Psoas muscle (tissue), 7 donors: ENCODE measurements at regions not wholly inside any gene's neighbourhood (a gene's known extent, or its start where the extent isn't known, plus 50 kb on each side); places are given as distances from the start of the nearest gene placed in this dataset.

Experiments
- ATAC-seq, 4 donors: fragments of 200-7000 bp; cut with Tn5 transposase; one replicate each; pipeline ENCODE4 v1.9.1; 2020; ENCODE audit warnings: moderate library complexity in 3 of 4, mild to moderate bottlenecking in 2 of 4
- DNase-seq, 2 donors: peaks; one replicate each; pipeline ENCODE4 v3.0.0-alpha.2; 2020
- H3K27ac ChIP-seq: fragments of 200-600 bp; one replicate; pipeline ENCODE4 v1.8.0; 2022
- H3K27me3 ChIP-seq, 3 donors: fragments of 200-600 bp in 1 of 3; one replicate each; pipeline versions ENCODE4 v1.6.1 to v1.8.0; 2013 to 2022; ENCODE audit warnings: low read length in 2 of 3, mild to moderate bottlenecking in 2 of 3, moderate library complexity in 1 of 3; ENCODE audit not compliant: insufficient read depth in 3 of 3
- H3K36me3 ChIP-seq, 2 donors: fragments of 200-600 bp in 1 of 2; one replicate each; pipeline versions ENCODE4 v1.6.1 to v1.8.0; 2013 to 2022; ENCODE audit warnings: low read depth in 1 of 2, mild to moderate bottlenecking in 1 of 2, moderate library complexity in 1 of 2; ENCODE audit not compliant: insufficient read depth in 1 of 2
- H3K4me1 ChIP-seq: fragments of 200-600 bp; one replicate; pipeline ENCODE4 v1.8.0; 2022
- H3K4me3 ChIP-seq: fragments of 200-600 bp; one replicate; pipeline ENCODE4 v1.8.0; 2022; ENCODE audit warnings: mild to moderate bottlenecking
- H3K9me3 ChIP-seq: fragments of 200-600 bp; one replicate; pipeline ENCODE4 v1.8.0; 2022
- WGBS, 3 donors: extraction: QIAGEN DNeasy Blood & Tissue Kit; methylation state at CpG; one replicate each; pipeline versions ENCODE4 v1.1.6 to v1.1.7; 2013; 5-methylcytosine and 5-hydroxymethylcytosine counted together
- intact Hi-C, 2 donors: fragments of 100-400 bp; cut with DNase I; formaldehyde crosslinking; loops; one replicate each; pipeline versions ENCODE4 v1.11.0 to v1.14.2; 2022
- TF ChIP-seq, protein P1 (sequence below): fragments of 200-600 bp; IDR thresholded peaks from one replicate; pipeline ENCODE4 v1.8.0; 2022; ENCODE audit warnings: antibody characterized with exemption
- donor health status: healthy with polysubstance abuse.
- donor health status: DM: no; HTN: no; CAD: no; lungs with moderate emphysema.
- donor health status: Bipolar disorder and iron deficiency.
- donor health status: healthy.
- donor health status: DM: yes; HTN: yes; CAD: no.
- donor health status: DM: no; HTN: no; CAD: no.
- donor health status: DM: yes; HTN: yes; CAD: no.

DNA sequence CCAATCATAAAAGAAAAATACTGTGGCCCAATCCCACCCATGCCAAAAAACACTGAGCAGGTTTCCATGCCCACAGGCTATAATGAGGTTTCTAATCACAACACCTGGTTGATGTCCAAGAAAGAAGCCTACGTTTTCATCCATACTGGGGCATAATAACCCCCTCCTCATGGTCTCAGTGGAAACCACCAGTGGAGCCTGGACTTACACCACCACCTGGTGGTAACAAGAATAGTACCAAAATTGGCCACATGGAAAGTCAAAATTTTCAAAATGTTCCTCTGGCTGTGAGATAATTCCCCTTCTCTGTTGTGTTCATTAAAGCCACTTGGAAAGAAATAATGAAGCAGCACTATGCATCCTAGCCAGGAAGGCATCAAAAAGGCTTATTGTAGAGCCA, 687.3 kb upstream of the ST8SIA4 start:
- Histone ChIP-seq H3K27me3 (no peaks in the 10 kb centered on the region), H3K4me3 (no peak overlapping the region), H3K4me1 (no peaks in the 10 kb centered on the region), H3K9me3 (no peaks in the 10 kb centered on the region), H3K27ac (no peak overlapping the region), H3K36me3 (no peaks in the 10 kb centered on the region)
- intact Hi-C loops: no loop called here
- 23 to 33% (median 33%) methylated on average over 1 of the region's 1 CpG for WGBS, 3 donors
- no peak for ATAC-seq
- DNase-seq: no peak
- TF ChIP-seq, protein P1, sequence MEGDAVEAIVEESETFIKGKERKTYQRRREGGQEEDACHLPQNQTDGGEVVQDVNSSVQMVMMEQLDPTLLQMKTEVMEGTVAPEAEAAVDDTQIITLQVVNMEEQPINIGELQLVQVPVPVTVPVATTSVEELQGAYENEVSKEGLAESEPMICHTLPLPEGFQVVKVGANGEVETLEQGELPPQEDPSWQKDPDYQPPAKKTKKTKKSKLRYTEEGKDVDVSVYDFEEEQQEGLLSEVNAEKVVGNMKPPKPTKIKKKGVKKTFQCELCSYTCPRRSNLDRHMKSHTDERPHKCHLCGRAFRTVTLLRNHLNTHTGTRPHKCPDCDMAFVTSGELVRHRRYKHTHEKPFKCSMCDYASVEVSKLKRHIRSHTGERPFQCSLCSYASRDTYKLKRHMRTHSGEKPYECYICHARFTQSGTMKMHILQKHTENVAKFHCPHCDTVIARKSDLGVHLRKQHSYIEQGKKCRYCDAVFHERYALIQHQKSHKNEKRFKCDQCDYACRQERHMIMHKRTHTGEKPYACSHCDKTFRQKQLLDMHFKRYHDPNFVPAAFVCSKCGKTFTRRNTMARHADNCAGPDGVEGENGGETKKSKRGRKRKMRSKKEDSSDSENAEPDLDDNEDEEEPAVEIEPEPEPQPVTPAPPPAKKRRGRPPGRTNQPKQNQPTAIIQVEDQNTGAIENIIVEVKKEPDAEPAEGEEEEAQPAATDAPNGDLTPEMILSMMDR: no peak

DNA sequence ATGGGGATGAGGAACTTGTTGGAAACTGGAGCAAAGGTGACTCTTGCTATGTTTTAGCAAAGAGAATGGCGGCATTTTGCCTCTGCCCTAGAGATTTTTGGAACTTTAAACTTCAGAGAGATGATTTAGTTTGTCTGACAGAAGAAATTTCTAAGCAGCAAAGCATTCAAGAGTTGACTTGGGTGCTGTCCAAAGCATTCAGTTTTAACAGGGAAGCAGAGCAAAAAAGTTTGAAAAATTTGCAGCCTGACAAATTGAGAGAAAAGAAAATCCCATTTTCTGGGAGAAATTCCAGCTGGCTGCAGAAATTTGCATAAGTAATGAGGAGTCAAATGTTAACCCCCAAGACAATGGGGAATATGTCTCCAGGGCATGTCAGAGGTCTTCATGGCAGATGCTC, 682.3 kb upstream of the ST8SIA4 start:
- 48 to 64% (median 55%) methylated on average over 1 of the region's 1 CpG for WGBS, 3 donors
- Histone ChIP-seq H3K4me3 (no peak overlapping the region), H3K27me3 (no peaks in the 10 kb centered on the region), H3K27ac (no peak overlapping the region), H3K36me3 (no peaks in the 10 kb centered on the region), H3K9me3 (no peaks in the 10 kb centered on the region), H3K4me1 (no peaks in the 10 kb centered on the region)
- ATAC-seq (no peak), DNase-seq (no peak)
- TF ChIP-seq, protein P1: no peak
- intact Hi-C loops: no loop called here

- no peak for DNase-seq
- WGBS, 3 donors: 92 to 95% (median 94%) methylated on average over 3 of the region's 3 CpGs
- H3K9me3 ChIP-seq: no peaks in the 10 kb centered on the region
Observed at GRCh38 chr5:101580591-101580990, 677.5 kb upstream of the ST8SIA4 start.

GRCh38 chr5:101574017-101574416, 670.9 kb upstream of the ST8SIA4 start:
- WGBS, 3 donors: 82 to 90% (median 85%) methylated on average over 3 of the region's 3 CpGs
- no peaks in the 10 kb centered on the region for H3K27me3 ChIP-seq
- H3K4me1 ChIP-seq: no peaks in the 10 kb centered on the region
- no peak overlapping the region for H3K4me3 ChIP-seq
- no peak for ATAC-seq
- H3K36me3 ChIP-seq: no peaks in the 10 kb centered on the region
- TF ChIP-seq, protein P1: no peak
- intact Hi-C loops: no loop called here
- no peak for DNase-seq
- no peak overlapping the region for H3K27ac ChIP-seq
- H3K9me3 ChIP-seq: no peaks in the 10 kb centered on the region

More at GRCh38 chr5:101580591-101580990, 677.5 kb upstream of the ST8SIA4 start:
- Histone ChIP-seq H3K4me1 (no peaks in the 10 kb centered on the region), H3K36me3 (no peaks in the 10 kb centered on the region), H3K4me3 (no peak overlapping the region), H3K27me3 (no peaks in the 10 kb centered on the region), H3K27ac (no peak overlapping the region)
- no peak for ATAC-seq
- intact Hi-C loops: no loop called here
- TF ChIP-seq, protein P1: no peak

DNA sequence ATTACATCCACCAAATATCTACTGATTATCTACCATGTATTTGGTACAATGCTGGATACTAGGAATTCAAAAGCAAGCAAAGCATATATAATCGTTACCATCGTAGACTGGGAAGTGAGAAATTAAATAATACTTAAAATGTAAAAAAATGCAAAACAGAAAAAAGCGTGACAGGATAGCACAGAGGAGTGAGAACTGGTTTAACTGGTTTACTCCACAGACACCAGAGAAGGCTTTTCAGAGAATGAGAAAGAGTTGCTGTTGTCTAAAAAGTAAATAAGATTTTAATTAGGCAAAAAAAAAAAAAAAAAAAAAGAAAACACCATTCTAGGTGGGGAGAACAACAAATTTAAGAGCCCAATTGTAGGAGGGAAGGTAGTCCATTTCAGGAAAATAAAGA, 657.9 kb upstream of the ST8SIA4 start:
- Histone ChIP-seq H3K36me3 (no peaks in the 10 kb centered on the region), H3K4me1 (no peaks in the 10 kb centered on the region), H3K27ac (no peak overlapping the region), H3K27me3 (no peaks in the 10 kb centered on the region), H3K9me3 (peaks cover 13% of the 10 kb centered on the region), H3K4me3 (no peak overlapping the region)
- 71 to 82% (median 72%) methylated on average over 3 of the region's 3 CpGs for WGBS, 3 donors
- TF ChIP-seq, protein P1: no peak
- DNase-seq (no peak), ATAC-seq (no peak)
- intact Hi-C loops: no loop called here
